ENCODE measurements at regions not wholly inside any gene's neighbourhood (a gene's known extent, or its start where the extent isn't known, plus 50 kb on each side); places are given as distances from the start of the nearest gene placed in this dataset.

GRCh38 chr2:195390686-195391321 is 266.2 kb upstream of the SLC39A10 start:
- Histone ChIP-seq H3K27me3 (ENCODE audit: control insufficient read depth in 2 of 2, insufficient read depth in 1 of 2, low read length in 1 of 2) (no peaks in the 10 kb centered on the region), H3K27ac (ENCODE audit: low read depth in 1 of 2, low read length in 1 of 2) (no peak overlapping the region), H3K36me3 (ENCODE audit: control insufficient read depth in 2 of 2, insufficient read depth in 2 of 2, low read length in 1 of 2) (no peaks in the 10 kb centered on the region), H3K9me3 (ENCODE audit: control insufficient read depth in 2 of 2, insufficient read depth in 1 of 2, low read length in 1 of 2) (no peaks in the 10 kb centered on the region), H3K4me3 (ENCODE audit: low read length in 2 of 2) (no peak overlapping the region), H3K4me1 (ENCODE audit: control insufficient read depth in 2 of 2, insufficient read depth in 2 of 2, low read length in 2 of 2) (no peaks in the 10 kb centered on the region)
- 96% methylated on average over 2 of the region's 2 CpGs for WGBS
- no peak for DNase-seq (ENCODE audit: low read depth in 6 of 9, low spot score in 9 of 9)

GRCh38 chr2:195388028-195388427 is 269.0 kb upstream of the SLC39A10 start:
- Histone ChIP-seq H3K27me3 (ENCODE audit: control insufficient read depth in 2 of 2, insufficient read depth in 1 of 2, low read length in 1 of 2) (no peaks in the 10 kb centered on the region), H3K27ac (ENCODE audit: low read depth in 1 of 2, low read length in 1 of 2) (no peak overlapping the region), H3K36me3 (ENCODE audit: control insufficient read depth in 2 of 2, insufficient read depth in 2 of 2, low read length in 1 of 2) (no peaks in the 10 kb centered on the region), H3K4me1 (ENCODE audit: control insufficient read depth in 2 of 2, insufficient read depth in 2 of 2, low read length in 2 of 2) (no peaks in the 10 kb centered on the region), H3K4me3 (ENCODE audit: low read length in 2 of 2) (no peak overlapping the region), H3K9me3 (ENCODE audit: control insufficient read depth in 2 of 2, insufficient read depth in 1 of 2, low read length in 1 of 2) (no peaks in the 10 kb centered on the region)
- DNase-seq (ENCODE audit: low read depth in 6 of 9, low spot score in 9 of 9), result no peak

GRCh38 chr2:195382186-195382585 is 274.8 kb upstream of the SLC39A10 start:
- Histone ChIP-seq H3K4me3 (ENCODE audit: low read length in 2 of 2) (no peak overlapping the region), H3K9me3 (ENCODE audit: control insufficient read depth in 2 of 2, insufficient read depth in 1 of 2, low read length in 1 of 2) (no peaks in the 10 kb centered on the region), H3K27ac (ENCODE audit: low read depth in 1 of 2, low read length in 1 of 2) (peak overlapping the region in 1 of 2 donors; percentile 18), H3K27me3 (ENCODE audit: control insufficient read depth in 2 of 2, insufficient read depth in 1 of 2, low read length in 1 of 2) (no peaks in the 10 kb centered on the region), H3K4me1 (ENCODE audit: control insufficient read depth in 2 of 2, insufficient read depth in 2 of 2, low read length in 2 of 2) (peaks cover 0 to 6% of the 10 kb centered on the region in 2 donors), H3K36me3 (ENCODE audit: control insufficient read depth in 2 of 2, insufficient read depth in 2 of 2, low read length in 1 of 2) (no peaks in the 10 kb centered on the region)
- peak; percentile 43 to 88 (median 64) for DNase-seq (ENCODE audit: low read depth in 6 of 9, low spot score in 9 of 9)
- whole genome bisulfite sequencing, result 4% methylated on average over 2 of the region's 2 CpGs

- Histone ChIP-seq H3K4me1 (ENCODE audit: control insufficient read depth in 2 of 2, insufficient read depth in 2 of 2, low read length in 2 of 2) (no peaks in the 10 kb centered on the region), H3K27me3 (ENCODE audit: control insufficient read depth in 2 of 2, insufficient read depth in 1 of 2, low read length in 1 of 2) (no peaks in the 10 kb centered on the region), H3K9me3 (ENCODE audit: control insufficient read depth in 2 of 2, insufficient read depth in 1 of 2, low read length in 1 of 2) (no peaks in the 10 kb centered on the region), H3K27ac (ENCODE audit: low read depth in 1 of 2, low read length in 1 of 2) (no peak overlapping the region), H3K4me3 (ENCODE audit: low read length in 2 of 2) (no peak overlapping the region), H3K36me3 (ENCODE audit: control insufficient read depth in 2 of 2, insufficient read depth in 2 of 2, low read length in 1 of 2) (no peaks in the 10 kb centered on the region)
- no peak for DNase-seq (ENCODE audit: low read depth in 6 of 9, low spot score in 9 of 9)
- WGBS, result 99% methylated on average over 4 of the region's 4 CpGs
These were observed 286.7 kb upstream of the SLC39A10 start for GRCh38 chr2:195370167-195370943.

- DNase-seq (ENCODE audit: low read depth in 6 of 9, low spot score in 9 of 9), result no peak
- H3K9me3 ChIP-seq (ENCODE audit: control insufficient read depth in 2 of 2, insufficient read depth in 1 of 2, low read length in 1 of 2), result no peaks in the 10 kb centered on the region
- WGBS, result 2% methylated on average over 1 of the region's 1 CpG
- no peak overlapping the region for H3K27ac ChIP-seq (ENCODE audit: low read depth in 1 of 2, low read length in 1 of 2)
- no peaks in the 10 kb centered on the region for H3K27me3 ChIP-seq (ENCODE audit: control insufficient read depth in 2 of 2, insufficient read depth in 1 of 2, low read length in 1 of 2)
- no peak overlapping the region for H3K4me3 ChIP-seq (ENCODE audit: low read length in 2 of 2)
- no peaks in the 10 kb centered on the region for H3K36me3 ChIP-seq (ENCODE audit: control insufficient read depth in 2 of 2, insufficient read depth in 2 of 2, low read length in 1 of 2)
- H3K4me1 ChIP-seq (ENCODE audit: control insufficient read depth in 2 of 2, insufficient read depth in 2 of 2, low read length in 2 of 2), result no peaks in the 10 kb centered on the region
These were observed 287.8 kb upstream of the SLC39A10 start for GRCh38 chr2:195369218-195369587.

GRCh38 chr2:195368249-195369217 is 288.5 kb upstream of the SLC39A10 start:
- no peaks in the 10 kb centered on the region for H3K36me3 ChIP-seq (ENCODE audit: control insufficient read depth in 2 of 2, insufficient read depth in 2 of 2, low read length in 1 of 2)
- no peaks in the 10 kb centered on the region for H3K9me3 ChIP-seq (ENCODE audit: control insufficient read depth in 2 of 2, insufficient read depth in 1 of 2, low read length in 1 of 2)
- H3K27me3 ChIP-seq (ENCODE audit: control insufficient read depth in 2 of 2, insufficient read depth in 1 of 2, low read length in 1 of 2), result no peaks in the 10 kb centered on the region
- no peak for DNase-seq (ENCODE audit: low read depth in 6 of 9, low spot score in 9 of 9)
- no peaks in the 10 kb centered on the region for H3K4me1 ChIP-seq (ENCODE audit: control insufficient read depth in 2 of 2, insufficient read depth in 2 of 2, low read length in 2 of 2)
- H3K27ac ChIP-seq (ENCODE audit: low read depth in 1 of 2, low read length in 1 of 2), result no peak overlapping the region
- no peak overlapping the region for H3K4me3 ChIP-seq (ENCODE audit: low read length in 2 of 2)
- 91% methylated on average over 6 of the region's 6 CpGs for WGBS

- DNase-seq (ENCODE audit: low read depth in 6 of 9, low spot score in 9 of 9), result no peak
- H3K27ac ChIP-seq (ENCODE audit: low read depth in 1 of 2, low read length in 1 of 2), result no peak overlapping the region
- 93% methylated on average over 2 of the region's 2 CpGs for WGBS
- H3K9me3 ChIP-seq (ENCODE audit: control insufficient read depth in 2 of 2, insufficient read depth in 1 of 2, low read length in 1 of 2), result no peaks in the 10 kb centered on the region
- no peak overlapping the region for H3K4me3 ChIP-seq (ENCODE audit: low read length in 2 of 2)
- H3K36me3 ChIP-seq (ENCODE audit: control insufficient read depth in 2 of 2, insufficient read depth in 2 of 2, low read length in 1 of 2), result no peaks in the 10 kb centered on the region
- H3K4me1 ChIP-seq (ENCODE audit: control insufficient read depth in 2 of 2, insufficient read depth in 2 of 2, low read length in 2 of 2), result no peaks in the 10 kb centered on the region
- H3K27me3 ChIP-seq (ENCODE audit: control insufficient read depth in 2 of 2, insufficient read depth in 1 of 2, low read length in 1 of 2), result no peaks in the 10 kb centered on the region
These were observed 289.2 kb upstream of the SLC39A10 start for GRCh38 chr2:195367809-195368208.

- 96% methylated on average over 5 of the region's 5 CpGs for WGBS
- Histone ChIP-seq H3K9me3 (ENCODE audit: control insufficient read depth in 2 of 2, insufficient read depth in 1 of 2, low read length in 1 of 2) (no peaks in the 10 kb centered on the region), H3K4me1 (ENCODE audit: control insufficient read depth in 2 of 2, insufficient read depth in 2 of 2, low read length in 2 of 2) (no peaks in the 10 kb centered on the region), H3K27ac (ENCODE audit: low read depth in 1 of 2, low read length in 1 of 2) (no peak overlapping the region), H3K4me3 (ENCODE audit: low read length in 2 of 2) (no peak overlapping the region), H3K36me3 (ENCODE audit: control insufficient read depth in 2 of 2, insufficient read depth in 2 of 2, low read length in 1 of 2) (no peaks in the 10 kb centered on the region), H3K27me3 (ENCODE audit: control insufficient read depth in 2 of 2, insufficient read depth in 1 of 2, low read length in 1 of 2) (no peaks in the 10 kb centered on the region)
- no peak for DNase-seq (ENCODE audit: low read depth in 6 of 9, low spot score in 9 of 9)
These were observed 292.7 kb upstream of the SLC39A10 start for GRCh38 chr2:195364015-195364965.

Data from thymus (tissue), 11 donors.